HG03103 (cell line): ENCODE measurements at regions not wholly inside any gene's neighbourhood (a gene's known extent, or its start where the extent isn't known, plus 50 kb on each side); places are given as distances from the start of the nearest gene placed in this dataset.
"Not testable (repeated sequence)": the region's sequence is repeated elsewhere in the genome, so short reads cannot be mapped to it uniquely, and the experiment has no call there.

Experiments used
- ATAC-seq: cut with Tn5 transposase; IDR thresholded peaks from one replicate; pipeline ENCODE4 v1.9.1; 2021; ENCODE audit warnings: low read depth; ENCODE audit not compliant: unreplicated experiment

GRCh38 chr11:38191101-38191500 lies 1593.1 kb upstream of the RAG2 start:
- no peak for ATAC-seq

GRCh38 chr11:38182126-38182866 lies 1584.3 kb upstream of the RAG2 start:
- no peak for ATAC-seq

GRCh38 chr11:38176686-38177322 lies 1578.8 kb upstream of the RAG2 start:
- ATAC-seq = no peak

DNA sequence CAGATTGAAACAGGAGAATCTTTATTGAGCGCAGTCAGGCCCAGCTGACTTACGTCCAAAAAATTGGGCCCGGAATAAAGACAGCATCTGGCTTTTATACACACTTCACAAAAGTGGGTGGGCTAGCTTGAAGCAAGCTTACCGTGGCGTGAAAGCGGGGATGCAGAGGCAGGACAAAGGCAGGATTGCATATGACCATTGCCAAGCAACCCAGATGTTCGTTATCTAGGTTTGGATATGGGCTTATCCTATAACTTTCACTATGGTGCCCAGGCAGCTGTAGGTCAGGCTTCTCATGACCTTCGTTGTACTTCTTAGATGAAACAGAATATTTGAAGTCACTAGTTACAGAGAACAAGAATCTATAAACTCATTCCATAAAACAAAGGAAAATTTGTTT lies 1575.6 kb upstream of the RAG2 start:
- no peak for ATAC-seq

DNA sequence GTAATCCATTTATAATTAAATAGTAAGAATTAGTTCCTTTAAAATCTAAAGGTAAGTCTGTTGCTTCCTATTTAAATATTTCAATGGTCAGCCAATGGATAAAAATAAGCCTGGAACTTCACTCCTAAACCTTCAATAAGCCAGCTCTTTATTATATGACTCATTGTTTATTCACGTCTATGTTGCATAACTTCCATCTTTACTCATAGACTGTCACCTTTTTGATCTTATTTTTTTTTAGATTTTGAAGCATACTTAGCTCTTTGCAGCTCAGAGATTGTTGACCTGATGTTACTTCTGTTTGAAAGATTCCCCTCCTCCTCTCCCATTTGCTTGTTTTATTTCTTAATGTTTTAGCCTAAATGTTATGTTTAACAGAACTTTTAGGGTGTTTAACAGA lies 1571.2 kb upstream of the RAG2 start:
- no peak for ATAC-seq

DNA sequence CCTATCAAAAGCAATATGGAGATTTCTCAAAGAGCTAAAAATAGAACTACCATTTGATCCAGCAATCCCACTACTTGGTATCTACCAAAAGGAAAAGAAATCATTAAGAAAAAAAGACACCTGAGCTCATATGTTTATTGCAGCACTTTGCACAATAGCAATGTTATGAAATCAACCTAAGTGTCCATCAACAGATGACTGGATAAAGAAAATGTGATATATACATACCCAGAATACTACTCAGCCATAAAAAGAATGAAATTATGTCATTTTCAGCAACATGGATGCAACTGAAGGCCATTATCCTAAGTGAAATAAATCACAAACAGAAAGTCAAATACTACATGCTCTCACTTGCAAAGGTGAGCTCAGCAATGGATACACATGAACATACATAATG lies 1565.5 kb upstream of the RAG2 start:
- no peak for ATAC-seq

GRCh38 chr11:38160433-38160832 lies 1562.4 kb upstream of the RAG2 start:
- no peak for ATAC-seq

- no peak for ATAC-seq
Observed at GRCh38 chr11:38159038-38159437, 1561.0 kb upstream of the RAG2 start.

- no peak for ATAC-seq
Observed at GRCh38 chr11:38156495-38157146, 1558.6 kb upstream of the RAG2 start.

- no peak for ATAC-seq
Observed at GRCh38 chr11:38155856-38156255, 1557.8 kb upstream of the RAG2 start.

DNA sequence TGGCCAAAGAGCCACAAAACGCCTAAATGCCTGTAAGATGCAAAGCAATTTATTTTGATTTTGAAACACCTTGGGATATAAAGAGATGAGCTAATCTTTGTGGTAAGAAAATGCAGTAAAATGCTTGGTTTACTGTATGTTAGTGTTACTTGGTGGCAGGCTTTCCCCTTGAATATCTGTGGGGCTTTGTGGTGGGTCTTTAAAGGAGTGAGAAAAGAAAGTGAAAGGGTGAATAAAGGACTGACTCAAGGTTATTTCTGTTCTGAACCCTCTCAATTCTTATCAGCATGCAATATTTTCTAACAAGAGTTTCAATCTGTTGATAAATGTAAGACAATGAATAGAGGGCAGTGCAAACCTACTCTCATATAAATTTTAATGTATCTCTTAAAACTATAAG lies 1555.9 kb upstream of the RAG2 start:
- ATAC-seq = no peak

GRCh38 chr11:38143852-38144251 lies 1545.8 kb upstream of the RAG2 start:
- ATAC-seq = no peak

GRCh38 chr11:38138972-38139371 lies 1540.9 kb upstream of the RAG2 start:
- no peak for ATAC-seq

GRCh38 chr11:38136887-38137286 lies 1538.9 kb upstream of the RAG2 start:
- ATAC-seq = no peak

DNA sequence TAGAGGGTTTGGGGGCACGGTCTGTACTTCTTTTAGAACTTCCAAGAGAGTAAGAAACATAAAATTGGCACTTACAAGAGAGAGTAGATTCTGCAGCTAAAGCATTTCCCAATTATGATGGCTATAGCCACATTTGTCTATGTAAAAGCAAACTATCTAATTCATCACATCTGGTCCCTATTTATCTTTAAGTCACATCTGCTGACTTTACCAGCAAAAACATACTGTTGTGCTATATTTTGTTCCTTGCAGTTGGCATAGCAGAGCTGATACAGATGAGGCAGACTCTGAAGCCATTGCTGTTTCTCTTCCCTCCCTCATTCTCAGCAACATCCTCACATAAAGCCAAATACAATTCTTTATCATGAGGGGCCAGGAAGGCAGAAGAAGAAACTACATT lies 1533.5 kb upstream of the RAG2 start:
- no peak for ATAC-seq

DNA sequence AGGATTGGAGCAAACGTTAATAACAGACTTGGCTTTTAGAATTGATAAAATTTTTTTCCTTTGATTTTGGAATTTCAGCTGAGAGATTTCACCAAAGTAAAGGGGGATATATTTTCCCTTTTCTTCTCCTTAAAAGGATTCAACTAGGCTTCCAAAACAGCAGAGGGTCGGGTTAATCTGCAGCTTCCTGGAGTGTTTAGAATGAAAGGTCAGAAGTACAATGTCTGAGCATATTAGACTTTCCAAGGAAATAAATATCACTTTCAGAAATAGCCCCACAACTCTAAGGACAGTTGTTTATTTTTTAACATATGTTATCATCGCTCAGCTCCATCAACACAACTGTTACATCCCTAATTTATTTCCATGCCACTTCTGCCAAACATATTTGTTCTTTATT lies 1532.9 kb upstream of the RAG2 start:
- no peak for ATAC-seq

DNA sequence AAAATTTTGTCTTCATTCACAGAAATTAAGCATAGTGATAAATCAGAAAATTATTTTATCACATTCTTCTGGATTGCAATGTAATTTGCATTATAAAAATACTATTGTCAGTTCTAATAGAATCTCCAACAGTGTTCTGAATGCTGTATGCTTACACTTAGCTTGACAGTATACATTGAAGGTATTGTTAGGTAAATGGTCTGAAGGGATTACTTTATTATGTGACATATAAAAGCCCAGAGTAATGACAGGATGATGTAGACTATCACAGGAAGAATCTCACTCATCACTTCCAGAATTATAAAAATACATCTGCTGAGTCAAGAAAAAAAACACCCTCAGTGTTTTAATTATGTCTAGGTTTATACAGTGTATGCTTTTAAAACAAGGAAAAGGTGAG lies 1532.5 kb upstream of the RAG2 start:
- ATAC-seq = no peak

DNA sequence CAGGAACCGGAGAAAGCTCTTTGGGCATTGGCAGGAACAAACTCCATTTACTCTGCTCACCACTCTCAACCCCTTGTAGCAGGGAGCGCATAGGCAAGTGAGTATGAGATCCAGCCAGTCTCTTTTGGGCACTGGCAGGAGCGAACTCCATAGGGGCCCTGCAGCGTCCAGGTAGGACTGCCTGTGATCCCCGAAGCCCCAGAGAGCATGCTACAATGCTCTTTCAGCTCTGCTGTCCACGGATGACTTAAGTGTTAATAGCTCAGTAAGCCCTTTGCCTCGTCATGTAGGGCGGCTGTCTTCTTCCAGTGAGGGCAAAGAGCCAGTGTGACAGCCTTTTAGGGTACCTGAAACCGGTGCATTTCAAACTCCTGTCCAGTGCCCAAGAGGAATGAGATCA lies 1525.6 kb upstream of the RAG2 start:
- ATAC-seq = no peak

DNA sequence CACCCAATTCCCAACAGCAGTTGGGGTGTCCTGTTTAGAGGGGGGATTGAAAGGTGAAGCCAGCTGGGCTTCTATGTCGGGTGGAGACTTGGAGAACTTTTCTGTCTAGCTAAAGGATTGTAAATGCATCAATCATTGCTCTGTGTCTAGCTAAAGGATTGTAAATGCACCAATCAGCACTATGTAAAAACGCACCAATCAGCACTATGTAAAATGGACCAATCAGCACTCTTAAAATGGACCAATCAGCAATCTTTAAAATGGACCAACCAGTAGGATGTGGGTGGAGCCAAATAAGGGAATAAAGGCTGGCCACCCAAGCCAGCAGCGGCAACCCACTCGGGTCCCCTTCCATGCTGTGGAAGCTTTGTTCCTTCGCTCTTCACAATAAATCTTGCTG lies 1518.6 kb upstream of the RAG2 start:
- ATAC-seq = not testable (repeated sequence)

GRCh38 chr11:38115381-38115780 lies 1517.3 kb upstream of the RAG2 start:
- not testable (repeated sequence) for ATAC-seq

GRCh38 chr11:38100836-38101462 lies 1502.9 kb upstream of the RAG2 start:
- ATAC-seq = no peak
